Astrocyte (in vitro differentiated cells and primary cell): ENCODE measurements at regions not wholly inside any gene's neighbourhood (a gene's known extent, or its start where the extent isn't known, plus 50 kb on each side); places are given as distances from the start of the nearest gene placed in this dataset.

Source experiments
- DNase-seq: peaks from one replicate; pipeline ENCODE4 v3.0.0-alpha.2; 2010; ENCODE audit warnings: low read depth
- FAIRE-seq: peaks from 2 replicates; lab custom pipeline; 2011; peaks lifted over from hg19 to GRCh38; lab: Jason Lieb, UNC
- H2AFZ ChIP-seq: 2 replicates; pipeline ENCODE4 v1.6.0; 2012; ENCODE audit warnings: low read depth, low read length, inconsistent platforms
- H3K27ac ChIP-seq: 2 replicates; pipeline ENCODE4 v1.5.1; 2011; ENCODE audit warnings: low read depth, low read length, inconsistent platforms
- H3K27me3 ChIP-seq: 2 replicates; pipeline ENCODE4 v1.6.0; 2011; ENCODE audit warnings: low read length, inconsistent platforms; ENCODE audit not compliant: insufficient read depth
- H3K36me3 ChIP-seq: 2 replicates; pipeline ENCODE4 v1.5.1; 2011; ENCODE audit warnings: low read length, inconsistent platforms; ENCODE audit not compliant: insufficient read depth
- H3K4me1 ChIP-seq: 2 replicates; pipeline ENCODE4 v1.5.1; 2011; ENCODE audit warnings: low read length, inconsistent platforms; ENCODE audit not compliant: insufficient read depth
- H3K4me2 ChIP-seq: 2 replicates; pipeline ENCODE4 v1.6.0; 2012; ENCODE audit warnings: low read length, inconsistent platforms
- H3K4me3 ChIP-seq: 2 replicates; pipeline ENCODE4 v1.5.1; 2011; ENCODE audit warnings: low read depth, mild to moderate bottlenecking, low read length, inconsistent platforms; ENCODE audit not compliant: insufficient read depth
- H3K79me2 ChIP-seq: 2 replicates; pipeline ENCODE4 v1.6.0; 2012; ENCODE audit warnings: mild to moderate bottlenecking, low read length, inconsistent platforms; ENCODE audit not compliant: insufficient read depth
- H3K9ac ChIP-seq: 2 replicates; pipeline ENCODE4 v1.6.0; 2012; ENCODE audit warnings: mild to moderate bottlenecking, low read length, inconsistent platforms
- H3K9me3 ChIP-seq: 2 replicates; pipeline ENCODE4 v1.5.1; 2012; ENCODE audit warnings: low read depth, mild to moderate bottlenecking, low read length, inconsistent platforms; ENCODE audit not compliant: insufficient read depth
- H4K20me1 ChIP-seq: 2 replicates; pipeline ENCODE4 v1.6.0; 2012; ENCODE audit warnings: low read length, inconsistent platforms; ENCODE audit not compliant: insufficient read depth
- H3K27ac Mint-ChIP-seq: one replicate; pipeline ENCODE4 v1.8.0; 2021; ENCODE audit warnings: mild to moderate bottlenecking, mixed read lengths; ENCODE audit not compliant: unreplicated experiment
- H3K27me3 Mint-ChIP-seq: one replicate; pipeline ENCODE4 v1.8.0; 2021; ENCODE audit warnings: low read depth, mixed read lengths; ENCODE audit not compliant: unreplicated experiment
- H3K36me3 Mint-ChIP-seq: one replicate; pipeline ENCODE4 v1.8.0; 2021; ENCODE audit warnings: low read depth, mixed read lengths; ENCODE audit not compliant: unreplicated experiment
- H3K4me1 Mint-ChIP-seq: one replicate; pipeline ENCODE4 v1.8.0; 2021; ENCODE audit warnings: low read depth, mixed read lengths; ENCODE audit not compliant: unreplicated experiment
- H3K4me3 Mint-ChIP-seq: one replicate; pipeline ENCODE4 v1.8.0; 2021; ENCODE audit warnings: mild to moderate bottlenecking, moderate library complexity, mixed read lengths; ENCODE audit not compliant: unreplicated experiment
- H3K9me3 Mint-ChIP-seq: one replicate; pipeline ENCODE4 v1.8.0; 2021; ENCODE audit warnings: mild to moderate bottlenecking, mixed read lengths; ENCODE audit not compliant: unreplicated experiment
- CTCF ChIP-seq: IDR thresholded peaks from 2 replicates; pipeline ENCODE4 v1.5.1; 2011; ENCODE audit warnings: low read depth, mild to moderate bottlenecking, inconsistent platforms, low read length, moderate library complexity; ENCODE audit not compliant: insufficient read depth
- EZH2 ChIP-seq: IDR thresholded peaks from 2 replicates; pipeline ENCODE4 v1.6.1; 2012; ENCODE audit warnings: mild to moderate bottlenecking, low read length, inconsistent platforms; ENCODE audit not compliant: insufficient read depth

GRCh38 chr5:125834438-125835115 is 588.6 kb upstream of the GRAMD2B start:
- no peak overlapping the region for H3K4me3 Mint-ChIP-seq
- H3K4me2 ChIP-seq, result no peak overlapping the region
- peaks cover 4% of the 10 kb centered on the region for H3K36me3 Mint-ChIP-seq
- no peaks in the 10 kb centered on the region for H3K9me3 Mint-ChIP-seq
- TF ChIP-seq EZH2 (no peak), CTCF (no peak)
- no peaks in the 10 kb centered on the region for H4K20me1 ChIP-seq
- FAIRE-seq, result no peak
- no peak overlapping the region for H2AFZ ChIP-seq
- H3K9ac ChIP-seq, result no peak overlapping the region
- peaks cover 5% of the 10 kb centered on the region for H3K4me1 Mint-ChIP-seq
- H3K36me3 ChIP-seq, result no peaks in the 10 kb centered on the region
- H3K27me3 ChIP-seq, result no peaks in the 10 kb centered on the region
- H3K79me2 ChIP-seq, result no peaks in the 10 kb centered on the region
- no peaks in the 10 kb centered on the region for H3K4me1 ChIP-seq
- no peak overlapping the region for H3K27ac ChIP-seq
- H3K27ac Mint-ChIP-seq, result no peak overlapping the region
- DNase-seq, result no peak
- H3K27me3 Mint-ChIP-seq, result no peaks in the 10 kb centered on the region
- no peak overlapping the region for H3K4me3 ChIP-seq
- no peaks in the 10 kb centered on the region for H3K9me3 ChIP-seq

- H2AFZ ChIP-seq, result no peak overlapping the region
These were observed 587.7 kb upstream of the GRAMD2B start for GRCh38 chr5:125835293-125836172.

More at GRCh38 chr5:125835293-125836172, 587.7 kb upstream of the GRAMD2B start:
- FAIRE-seq, result no peak
- Histone ChIP-seq H4K20me1 (no peaks in the 10 kb centered on the region), H3K27me3 (no peaks in the 10 kb centered on the region), H3K4me1 (no peaks in the 10 kb centered on the region), H3K79me2 (no peaks in the 10 kb centered on the region), H3K4me2 (peak overlapping the region; percentile 48), H3K9me3 (no peaks in the 10 kb centered on the region), H3K9ac (no peak overlapping the region), H3K27ac (no peak overlapping the region), H3K4me3 (no peak overlapping the region), H3K36me3 (no peaks in the 10 kb centered on the region)
- no peaks in the 10 kb centered on the region for H3K27me3 Mint-ChIP-seq
- H3K4me1 Mint-ChIP-seq, result peaks cover 5% of the 10 kb centered on the region
- H3K27ac Mint-ChIP-seq, result no peak overlapping the region
- peak; percentile 47 for DNase-seq
- TF ChIP-seq CTCF, result peak; percentile 72
- no peak for TF ChIP-seq EZH2
- peaks cover 4% of the 10 kb centered on the region for H3K36me3 Mint-ChIP-seq
- no peaks in the 10 kb centered on the region for H3K9me3 Mint-ChIP-seq
- H3K4me3 Mint-ChIP-seq, result no peak overlapping the region
